GM21381 (cell line): ENCODE measurements at regions not wholly inside any gene's neighbourhood (a gene's known extent, or its start where the extent isn't known, plus 50 kb on each side); places are given as distances from the start of the nearest gene placed in this dataset.

Experiments used
- ATAC-seq: cut with Tn5 transposase; IDR thresholded peaks from one replicate; pipeline ENCODE4 v1.9.1; 2021; ENCODE audit warnings: mild to moderate bottlenecking, moderate library complexity; ENCODE audit not compliant: unreplicated experiment

- ATAC-seq: no peak
Measured at GRCh38 chr3:160162440-160162839, 62.8 kb upstream of the C3orf80 start.

GRCh38 chr3:160163229-160163878, 61.9 kb upstream of the C3orf80 start:
- no peak for ATAC-seq

DNA sequence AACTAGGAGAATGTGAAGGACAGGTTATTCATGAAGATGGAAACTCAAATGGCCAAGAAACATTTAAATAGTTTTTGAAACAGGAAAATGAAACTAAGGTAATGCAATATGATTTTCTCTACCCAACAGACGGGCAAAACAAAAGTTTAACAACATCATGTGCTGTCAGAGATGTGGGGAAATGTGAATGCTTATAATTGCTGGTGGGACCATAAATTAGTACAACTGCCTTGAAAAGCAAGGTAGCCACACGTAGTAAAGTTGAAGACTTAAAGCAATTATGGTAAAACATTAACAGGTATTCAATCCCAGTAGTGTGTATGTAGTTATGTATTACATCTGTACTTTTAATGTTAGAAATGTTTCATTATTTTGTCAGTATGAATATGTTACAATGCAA, 57.0 kb upstream of the C3orf80 start:
- ATAC-seq: no peak

- no peak for ATAC-seq
Measured at GRCh38 chr3:160169139-160169976, 55.9 kb upstream of the C3orf80 start.

DNA sequence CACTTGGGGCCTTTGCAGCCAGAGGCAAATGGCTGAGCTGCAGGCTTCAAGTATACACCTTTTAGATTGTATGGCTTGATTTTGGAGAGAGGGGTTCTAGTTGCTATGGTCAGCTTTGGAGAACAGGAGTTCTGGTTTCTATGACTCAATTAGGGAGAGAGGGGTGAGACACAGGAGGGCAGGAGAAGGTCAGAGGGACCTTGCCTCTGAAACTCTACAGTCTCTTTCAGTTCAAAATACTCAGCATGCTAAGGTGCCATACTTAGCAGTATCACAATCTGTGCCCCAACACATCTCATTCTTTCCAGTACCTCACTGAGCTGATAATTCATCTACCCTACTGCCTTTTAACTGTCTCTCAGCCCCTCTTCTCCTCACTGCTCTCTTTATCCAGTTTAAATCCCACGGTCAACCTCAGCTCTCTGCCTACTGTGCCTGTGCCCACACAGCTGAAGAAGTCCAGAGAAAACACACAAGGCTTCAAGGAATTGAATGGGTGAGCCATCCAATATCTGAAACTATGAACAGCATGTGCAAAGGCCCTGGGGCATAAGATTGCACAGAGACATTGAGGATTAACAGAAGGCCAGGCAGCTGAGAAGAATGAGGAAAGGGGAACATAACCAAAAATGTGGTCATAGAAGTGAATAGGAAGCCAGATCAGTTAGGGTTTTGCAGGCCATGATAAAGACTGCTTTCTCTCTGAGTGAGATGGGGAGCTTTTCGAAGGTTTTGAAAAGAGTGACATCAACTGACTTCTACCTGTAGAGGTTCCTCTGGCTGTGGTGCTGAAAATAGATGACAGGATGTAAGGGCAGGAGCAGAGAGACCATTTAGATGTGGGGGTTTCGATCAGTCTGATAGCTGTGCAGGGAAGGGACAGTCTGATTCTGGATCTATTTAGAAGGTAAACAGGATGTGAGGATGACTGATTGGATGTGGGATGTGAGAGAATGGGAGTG, 54.5 kb upstream of the C3orf80 start:
- peak; percentile 70 for ATAC-seq

DNA sequence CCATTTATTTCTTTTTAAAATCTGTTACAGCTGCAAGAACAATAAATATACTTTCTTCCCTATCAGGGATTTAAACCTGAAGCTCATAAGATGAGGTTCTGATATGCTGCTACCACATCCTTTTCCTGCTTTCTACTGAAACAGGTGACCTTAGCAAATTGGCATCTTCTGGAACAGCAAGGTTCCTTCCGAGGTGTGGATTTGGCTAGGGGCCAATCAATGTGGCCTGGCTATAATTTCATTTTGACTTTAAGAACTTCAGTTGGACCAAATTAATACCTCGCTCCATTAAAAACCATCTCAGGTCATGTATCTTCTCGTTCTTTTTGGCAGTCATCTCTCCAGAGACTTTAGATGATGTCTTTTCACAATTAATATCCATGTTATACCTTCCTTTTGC, 53.4 kb upstream of the C3orf80 start:
- no peak for ATAC-seq

- no peak for ATAC-seq
Measured at GRCh38 chr3:160174621-160175020, 50.6 kb upstream of the C3orf80 start.
